ENCODE measurements at regions not wholly inside any gene's neighbourhood (a gene's known extent, or its start where the extent isn't known, plus 50 kb on each side); places are given as distances from the start of the nearest gene placed in this dataset.

- Mint-ChIP-seq H3K4me1 (ENCODE audit: low read depth) (peaks cover 11% of the 10 kb centered on the region), H3K4me3 (peak overlapping the region; percentile 63), H3K27me3 (ENCODE audit: insufficient read depth) (no peaks in the 10 kb centered on the region), H3K9me3 (no peaks in the 10 kb centered on the region), H3K36me3 (ENCODE audit: low read depth) (no peaks in the 10 kb centered on the region), H3K27ac (no peak overlapping the region)
- TF ChIP-seq CTCF (IDR thresholded peaks at IDR 0.05) = no peak
- DNase-seq = peak; percentile 5
These were observed 1690.0 kb downstream of the PCDH9 start for GRCh38 chr13:65540175-65540574.

- H3K27me3 Mint-ChIP-seq (ENCODE audit: insufficient read depth) = no peaks in the 10 kb centered on the region
- no peaks in the 10 kb centered on the region for H3K36me3 Mint-ChIP-seq (ENCODE audit: low read depth)
- no peaks in the 10 kb centered on the region for H3K9me3 Mint-ChIP-seq
- no peak overlapping the region for H3K27ac Mint-ChIP-seq
- no peak for TF ChIP-seq CTCF (IDR thresholded peaks at IDR 0.05)
- peaks cover 13% of the 10 kb centered on the region for H3K4me1 Mint-ChIP-seq (ENCODE audit: low read depth)
- DNase-seq = no peak
- no peak overlapping the region for H3K4me3 Mint-ChIP-seq
These were observed 1694.8 kb downstream of the PCDH9 start for GRCh38 chr13:65535370-65535769.

- Mint-ChIP-seq H3K27ac (no peak overlapping the region), H3K4me3 (no peak overlapping the region), H3K4me1 (ENCODE audit: low read depth) (peaks cover 6% of the 10 kb centered on the region; the same call in 1 of the 2 replicates), H3K36me3 (ENCODE audit: low read depth) (no peaks in the 10 kb centered on the region), H3K27me3 (ENCODE audit: insufficient read depth) (no peaks in the 10 kb centered on the region), H3K9me3 (no peaks in the 10 kb centered on the region)
- no peak for DNase-seq
- TF ChIP-seq CTCF (IDR thresholded peaks at IDR 0.05) = no peak
These were observed 1697.9 kb downstream of the PCDH9 start for GRCh38 chr13:65532231-65532630.

GRCh38 chr13:65530688-65531087 lies 1699.4 kb downstream of the PCDH9 start:
- H3K4me1 Mint-ChIP-seq (ENCODE audit: low read depth) = peaks cover 6% of the 10 kb centered on the region; the same call in 1 of the 2 replicates
- no peaks in the 10 kb centered on the region for H3K36me3 Mint-ChIP-seq (ENCODE audit: low read depth)
- H3K27ac Mint-ChIP-seq = no peak overlapping the region
- no peak overlapping the region for H3K4me3 Mint-ChIP-seq
- H3K27me3 Mint-ChIP-seq (ENCODE audit: insufficient read depth) = no peaks in the 10 kb centered on the region
- DNase-seq = no peak
- no peak for TF ChIP-seq CTCF (IDR thresholded peaks at IDR 0.05)
- no peaks in the 10 kb centered on the region for H3K9me3 Mint-ChIP-seq

GRCh38 chr13:65529541-65529940 lies 1700.6 kb downstream of the PCDH9 start:
- Mint-ChIP-seq H3K9me3 (no peaks in the 10 kb centered on the region), H3K27me3 (ENCODE audit: insufficient read depth) (no peaks in the 10 kb centered on the region), H3K4me3 (no peak overlapping the region), H3K4me1 (ENCODE audit: low read depth) (peaks cover 6% of the 10 kb centered on the region; the same call in 1 of the 2 replicates), H3K36me3 (ENCODE audit: low read depth) (no peaks in the 10 kb centered on the region), H3K27ac (no peak overlapping the region)
- no peak for TF ChIP-seq CTCF (IDR thresholded peaks at IDR 0.05)
- DNase-seq = no peak

GRCh38 chr13:65508745-65509144 lies 1721.4 kb downstream of the PCDH9 start:
- peaks cover 24% of the 10 kb centered on the region for H3K4me1 Mint-ChIP-seq (ENCODE audit: low read depth)
- no peak for TF ChIP-seq CTCF (IDR thresholded peaks at IDR 0.05)
- H3K27ac Mint-ChIP-seq = 0 out of 2 replicates have a peak overlapping the region, but pooled peaks have one; percentile 0
- H3K36me3 Mint-ChIP-seq (ENCODE audit: low read depth) = peaks cover 11% of the 10 kb centered on the region
- no peak overlapping the region for H3K4me3 Mint-ChIP-seq
- no peak for DNase-seq
- H3K27me3 Mint-ChIP-seq (ENCODE audit: insufficient read depth) = no peaks in the 10 kb centered on the region
- H3K9me3 Mint-ChIP-seq = no peaks in the 10 kb centered on the region; the same call in none of the 2 replicates
